Liver (tissue), 3 donors: ENCODE measurements at regions not wholly inside any gene's neighbourhood (a gene's known extent, or its start where the extent isn't known, plus 50 kb on each side); places are given as distances from the start of the nearest gene placed in this dataset.

Experiments
- GABPA ChIP-seq, 2 donors: IDR thresholded peaks in 1 of 2; conservative IDR thresholded peaks in 1 of 2; 2 replicates each; pipeline ENCODE4 v1.6.1; 2016; ENCODE audit warnings: antibody characterized with exemption in 2 of 2, mild to moderate bottlenecking in 1 of 2, moderate library complexity in 1 of 2
- RAD21 ChIP-seq, 2 donors: IDR thresholded peaks; 2 replicates each; pipeline ENCODE4 v1.6.1; 2016; ENCODE audit warnings: antibody characterized with exemption in 2 of 2, mild to moderate bottlenecking in 2 of 2
- RXRA ChIP-seq, 2 donors: IDR thresholded peaks; 2 replicates each; pipeline ENCODE4 v1.6.1; 2017 to 2018; ENCODE audit warnings: antibody characterized with exemption in 2 of 2, mild to moderate bottlenecking in 1 of 2
- SP1 ChIP-seq: IDR thresholded peaks from 2 replicates; pipeline ENCODE4 v1.6.1; 2018; ENCODE audit warnings: antibody characterized with exemption, mild to moderate bottlenecking
- TAF1 ChIP-seq: conservative IDR thresholded peaks from 2 replicates; pipeline ENCODE4 v1.6.1; 2016; ENCODE audit warnings: antibody characterized with exemption, mild to moderate bottlenecking
- TF ChIP-seq, protein P1 (sequence below): fragments of 150-350 bp; IDR thresholded peaks from 2 replicates; pipeline ENCODE4 v1.5.1; 2017; ENCODE audit warnings: improper control_type of control experiment, low read depth, low read length; ENCODE audit not compliant: missing input control
- donor health status: healthy.
- donor health status: healthy.

GRCh38 chr20:48526936-48527335 lies 300.9 kb downstream of the PREX1 start:
- TF ChIP-seq GABPA (IDR thresholded peaks at IDR 0.05 in 1 of 2, conservative IDR thresholded peaks at IDR 0.05 in 1 of 2), result no peak
- TF ChIP-seq, protein P1, sequence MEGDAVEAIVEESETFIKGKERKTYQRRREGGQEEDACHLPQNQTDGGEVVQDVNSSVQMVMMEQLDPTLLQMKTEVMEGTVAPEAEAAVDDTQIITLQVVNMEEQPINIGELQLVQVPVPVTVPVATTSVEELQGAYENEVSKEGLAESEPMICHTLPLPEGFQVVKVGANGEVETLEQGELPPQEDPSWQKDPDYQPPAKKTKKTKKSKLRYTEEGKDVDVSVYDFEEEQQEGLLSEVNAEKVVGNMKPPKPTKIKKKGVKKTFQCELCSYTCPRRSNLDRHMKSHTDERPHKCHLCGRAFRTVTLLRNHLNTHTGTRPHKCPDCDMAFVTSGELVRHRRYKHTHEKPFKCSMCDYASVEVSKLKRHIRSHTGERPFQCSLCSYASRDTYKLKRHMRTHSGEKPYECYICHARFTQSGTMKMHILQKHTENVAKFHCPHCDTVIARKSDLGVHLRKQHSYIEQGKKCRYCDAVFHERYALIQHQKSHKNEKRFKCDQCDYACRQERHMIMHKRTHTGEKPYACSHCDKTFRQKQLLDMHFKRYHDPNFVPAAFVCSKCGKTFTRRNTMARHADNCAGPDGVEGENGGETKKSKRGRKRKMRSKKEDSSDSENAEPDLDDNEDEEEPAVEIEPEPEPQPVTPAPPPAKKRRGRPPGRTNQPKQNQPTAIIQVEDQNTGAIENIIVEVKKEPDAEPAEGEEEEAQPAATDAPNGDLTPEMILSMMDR, result no peak
- TF ChIP-seq RAD21 (IDR thresholded peaks at IDR 0.05), result no peak
- TF ChIP-seq TAF1, result no peak
- no peak for TF ChIP-seq RXRA (IDR thresholded peaks at IDR 0.05)
- no peak for TF ChIP-seq SP1
